SK-N-MC (cell line): ENCODE measurements at regions not wholly inside any gene's neighbourhood (a gene's known extent, or its start where the extent isn't known, plus 50 kb on each side); places are given as distances from the start of the nearest gene placed in this dataset.

Experiments
- DNase-seq: peaks from one replicate; pipeline ENCODE4 v3.0.0-alpha.2; 2011; ENCODE audit warnings: low read depth, low spot score
- H3K27ac ChIP-seq: fragments of 200-600 bp; sonication (generic); 2 replicates; pipeline ENCODE4 v1.5.1; 2016; ENCODE audit warnings: mixed run types
- H3K36me3 ChIP-seq: fragments of 200-600 bp; sonication (generic); 2 replicates; pipeline ENCODE4 v1.6.1; 2017; ENCODE audit warnings: antibody characterized with exemption, low read length, mixed read lengths; ENCODE audit not compliant: insufficient read depth
- H3K4me3 ChIP-seq: fragments of 200-600 bp; sonication (generic); 2 replicates; pipeline ENCODE4 v1.5.1; 2016
- H3K9ac ChIP-seq: fragments of 200-600 bp; sonication (generic); 2 replicates; pipeline ENCODE4 v1.8.0; 2017; ENCODE audit warnings: mixed run types, mixed read lengths; ENCODE audit not compliant: insufficient read length
- H3K9me3 ChIP-seq: fragments of 200-600 bp; sonication (generic); 2 replicates; pipeline ENCODE4 v1.6.1; 2017; ENCODE audit warnings: low read depth, mild to moderate bottlenecking, antibody characterized with exemption, low read length, moderate library complexity, mixed read lengths
- EZH2 ChIP-seq: fragments of 200-600 bp; sonication (generic); IDR thresholded peaks from one replicate; pipeline ENCODE4 v1.6.1; 2017; ENCODE audit warnings: antibody characterized with exemption
- FOXP2 ChIP-seq: optimal IDR thresholded peaks from 2 replicates; pipeline ENCODE3; 2011; ENCODE audit warnings: mild to moderate bottlenecking, moderate library complexity; ENCODE audit not compliant: insufficient read depth; ENCODE audit errors: extremely low read length, control extremely low read depth
- POLR2AphosphoS5 ChIP-seq: IDR thresholded peaks from 2 replicates; pipeline ENCODE4 v1.6.1; 2012; ENCODE audit warnings: mild to moderate bottlenecking, low read depth, low read length, borderline replicate concordance

GRCh38 chr12:18853570-18854366 lies 115.8 kb downstream of the CAPZA3 start:
- DNase-seq: no peak
- Histone ChIP-seq H3K9ac (no peak overlapping the region), H3K9me3 (no peaks in the 10 kb centered on the region), H3K27ac (no peak overlapping the region), H3K4me3 (no peak overlapping the region), H3K36me3 (no peaks in the 10 kb centered on the region)
- no peak for TF ChIP-seq EZH2

GRCh38 chr12:18857656-18858055 lies 119.7 kb downstream of the CAPZA3 start:
- no peaks in the 10 kb centered on the region for H3K9me3 ChIP-seq
- no peak overlapping the region for H3K9ac ChIP-seq
- H3K27ac ChIP-seq: no peak overlapping the region
- H3K4me3 ChIP-seq: no peak overlapping the region
- TF ChIP-seq POLR2AphosphoS5 (no peak), EZH2 (no peak), FOXP2 (no peak)
- no peaks in the 10 kb centered on the region for H3K36me3 ChIP-seq
- no peak for DNase-seq

- Histone ChIP-seq H3K9ac (no peak overlapping the region), H3K9me3 (no peaks in the 10 kb centered on the region), H3K27ac (no peak overlapping the region), H3K36me3 (no peaks in the 10 kb centered on the region), H3K4me3 (no peak overlapping the region)
- DNase-seq: no peak
- no peak for TF ChIP-seq POLR2AphosphoS5
Observed at GRCh38 chr12:18859400-18859799, 121.5 kb downstream of the CAPZA3 start.

DNA sequence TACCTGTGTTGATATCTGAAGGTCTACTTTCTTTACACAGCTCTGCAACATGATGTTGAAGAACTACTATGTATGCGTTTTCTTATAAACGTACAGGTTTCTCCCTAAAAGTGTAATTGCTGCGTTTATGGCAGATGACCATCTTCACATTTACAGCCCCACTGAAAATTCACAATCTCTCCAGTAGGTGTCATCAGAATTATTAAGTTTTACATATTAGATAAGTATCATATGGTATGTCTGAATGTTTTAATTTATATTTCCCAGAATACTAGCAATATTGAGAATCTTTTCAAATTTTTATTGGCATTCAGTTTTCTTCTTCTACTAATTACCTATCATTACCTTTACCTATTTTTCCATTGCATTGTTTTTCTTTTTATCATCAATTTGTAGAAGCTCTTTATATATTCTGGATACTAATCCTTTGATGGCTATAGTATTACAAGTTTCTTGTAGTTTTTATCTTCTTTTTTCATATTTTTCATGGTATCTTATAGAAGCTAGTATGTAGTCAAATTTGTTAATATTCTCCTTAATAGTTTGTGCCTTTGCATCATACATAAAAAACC lies 123.5 kb downstream of the CAPZA3 start:
- no peak for TF ChIP-seq POLR2AphosphoS5
- no peak for TF ChIP-seq EZH2
- no peak for TF ChIP-seq FOXP2
- H3K9ac ChIP-seq: no peak overlapping the region
- H3K27ac ChIP-seq: no peak overlapping the region
- no peak for DNase-seq
- no peaks in the 10 kb centered on the region for H3K36me3 ChIP-seq
- no peak overlapping the region for H3K4me3 ChIP-seq
- H3K9me3 ChIP-seq: no peaks in the 10 kb centered on the region

DNA sequence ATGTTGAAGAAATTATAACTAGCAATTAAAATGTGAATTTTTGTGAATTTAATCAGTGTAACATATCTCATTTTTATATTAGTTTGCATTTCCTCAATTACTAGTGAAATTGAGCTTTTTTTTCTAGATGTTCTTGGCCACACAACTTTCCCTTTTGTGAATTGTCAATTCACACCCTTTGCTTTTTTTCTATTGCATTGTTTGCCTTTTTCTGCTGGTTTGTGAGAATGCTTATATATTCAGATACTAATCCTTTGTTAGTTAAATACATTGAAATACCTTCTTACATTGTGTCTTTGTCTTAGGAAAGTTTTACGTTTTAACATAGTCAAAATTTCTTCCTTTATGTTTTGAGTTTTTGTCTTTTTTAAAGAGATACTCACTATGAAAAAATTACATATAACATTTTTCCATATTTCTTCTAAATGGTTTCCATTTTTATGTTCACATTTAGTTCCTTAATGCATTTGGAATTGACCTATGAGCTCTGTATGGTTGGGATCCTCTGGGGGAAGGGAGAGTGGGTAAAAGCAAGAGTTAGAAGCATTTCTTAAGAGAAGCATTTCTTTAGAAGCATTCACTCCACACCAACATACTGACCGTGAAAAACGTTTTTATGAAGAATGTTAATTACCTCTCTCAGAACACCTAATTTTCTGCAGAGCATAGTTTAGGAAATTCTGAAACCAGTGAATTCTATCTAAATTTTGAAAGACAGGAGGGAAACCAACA lies 126.0 kb downstream of the CAPZA3 start:
- Histone ChIP-seq H3K9ac (no peak overlapping the region), H3K27ac (no peak overlapping the region)
- DNase-seq: no peak

GRCh38 chr12:18864900-18865561 lies 127.1 kb downstream of the CAPZA3 start:
- H3K4me3 ChIP-seq: no peak overlapping the region
- DNase-seq: no peak
- H3K9ac ChIP-seq: no peak overlapping the region
- no peaks in the 10 kb centered on the region for H3K36me3 ChIP-seq
- TF ChIP-seq POLR2AphosphoS5 (no peak), EZH2 (no peak), FOXP2 (no peak)
- no peaks in the 10 kb centered on the region for H3K9me3 ChIP-seq
- no peak overlapping the region for H3K27ac ChIP-seq

More for the DNA sequence above, 126.0 kb downstream of the CAPZA3 start:
- Histone ChIP-seq H3K36me3 (no peaks in the 10 kb centered on the region), H3K4me3 (no peak overlapping the region), H3K9me3 (no peaks in the 10 kb centered on the region)
- no peak for TF ChIP-seq FOXP2
- no peak for TF ChIP-seq POLR2AphosphoS5
- no peak for TF ChIP-seq EZH2

DNA sequence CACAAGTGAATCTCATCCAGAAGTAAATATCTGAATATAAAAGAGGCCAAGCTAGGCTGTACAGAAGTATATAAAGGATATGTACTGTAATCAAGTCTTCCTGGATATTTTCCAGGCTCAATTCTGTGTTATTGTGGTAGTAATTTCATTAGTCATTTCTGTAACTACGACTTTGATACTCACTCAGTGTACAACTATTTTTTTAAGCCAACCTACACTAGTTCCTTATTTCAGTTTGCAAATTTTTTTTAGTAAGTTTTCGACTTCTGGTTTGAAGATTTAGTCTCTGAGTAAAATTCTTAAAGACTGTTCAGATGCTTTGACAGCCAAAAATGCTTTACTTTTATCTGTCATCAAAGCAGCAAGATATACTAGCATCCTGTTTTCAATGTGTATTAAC lies 130.8 kb downstream of the CAPZA3 start:
- no peak overlapping the region for H3K27ac ChIP-seq
- no peaks in the 10 kb centered on the region for H3K9me3 ChIP-seq
- H3K9ac ChIP-seq: no peak overlapping the region
- no peaks in the 10 kb centered on the region for H3K36me3 ChIP-seq
- H3K4me3 ChIP-seq: no peak overlapping the region
- DNase-seq: no peak
- TF ChIP-seq EZH2: no peak
- TF ChIP-seq POLR2AphosphoS5: no peak
- TF ChIP-seq FOXP2: no peak

DNA sequence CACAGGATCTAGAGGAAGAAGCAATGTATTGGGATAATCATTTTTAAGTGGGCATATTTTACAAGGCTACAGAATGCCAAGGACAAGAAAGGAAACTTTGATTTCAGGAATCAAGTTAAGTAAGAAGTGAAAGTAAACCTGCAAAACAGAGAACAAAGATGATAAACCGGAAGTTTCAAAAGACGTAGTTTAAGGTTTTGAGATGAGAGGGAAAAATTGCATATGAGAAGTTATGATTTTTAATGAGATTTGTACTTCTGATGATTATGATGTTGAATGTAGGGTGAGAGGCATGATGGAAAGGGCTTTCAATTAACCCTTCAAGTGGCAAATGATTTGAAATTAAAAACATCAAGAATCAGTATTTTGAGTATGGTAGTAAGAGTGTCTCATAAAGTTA lies 134.9 kb downstream of the CAPZA3 start:
- Histone ChIP-seq H3K36me3 (no peaks in the 10 kb centered on the region), H3K27ac (no peak overlapping the region), H3K9ac (no peak overlapping the region), H3K9me3 (no peaks in the 10 kb centered on the region), H3K4me3 (no peak overlapping the region)
- no peak for DNase-seq
- no peak for TF ChIP-seq FOXP2
- TF ChIP-seq EZH2: no peak
- TF ChIP-seq POLR2AphosphoS5: no peak
